PFSK-1 (cell line): ENCODE measurements at regions not wholly inside any gene's neighbourhood (a gene's known extent, or its start where the extent isn't known, plus 50 kb on each side); places are given as distances from the start of the nearest gene placed in this dataset.

Source experiments
- FOXP2 ChIP-seq: optimal IDR thresholded peaks from 2 replicates; pipeline ENCODE3; 2011; ENCODE audit warnings: borderline replicate concordance, control low read depth, inconsistent platforms; ENCODE audit not compliant: insufficient read depth; ENCODE audit errors: extremely low read length, extremely low read depth
- REST ChIP-seq, 2 experiments: IDR thresholded peaks; 2 replicates each; pipeline versions ENCODE4 v1.6.1 to v1.8.0; 2011 to 2012; ENCODE audit warnings: low read depth in 2 of 2, low read length in 2 of 2, control low read depth in 1 of 2, inconsistent platforms in 1 of 2, mild to moderate bottlenecking in 1 of 2, moderate library complexity in 1 of 2; ENCODE audit not compliant: insufficient read depth in 1 of 2
- SIN3A ChIP-seq: IDR thresholded peaks from 2 replicates; pipeline ENCODE4 v1.6.1; 2012; ENCODE audit warnings: mild to moderate bottlenecking, low read length, moderate library complexity, borderline replicate concordance; ENCODE audit not compliant: insufficient read depth
- TAF1 ChIP-seq: IDR thresholded peaks from 2 replicates; pipeline ENCODE4 v1.6.1; 2012; ENCODE audit warnings: low read length, control low read depth, borderline replicate concordance; ENCODE audit not compliant: insufficient read depth

- TF ChIP-seq TAF1 (no peak), REST (IDR thresholded peaks at IDR 0.05; ENCODE audit: insufficient read depth in 1 of 2, low read depth in 2 of 2, low read length in 2 of 2) (no peak), SIN3A (no peak), FOXP2 (no peak)
These were observed 723.9 kb downstream of the MED13L start for GRCh38 chr12:115553622-115554021.
